Left lung (tissue), 4 donors: ENCODE measurements at regions not wholly inside any gene's neighbourhood (a gene's known extent, or its start where the extent isn't known, plus 50 kb on each side); places are given as distances from the start of the nearest gene placed in this dataset.

Experiments
- ATAC-seq: fragments of 200-7000 bp; cut with Tn5 transposase; one replicate; pipeline ENCODE4 v1.9.1; 2020; ENCODE audit warnings: moderate library complexity
- DNase-seq, 4 donors: peaks; one replicate each; pipeline ENCODE4 v3.0.0-alpha.2; 2013 to 2020
- H3K27ac ChIP-seq, 2 donors: fragments of 200-600 bp; sonication (generic) in 1 of 2; one replicate each; pipeline versions ENCODE4 v1.5.0 to v1.8.0; 2020 to 2021
- H3K27me3 ChIP-seq, 2 donors: fragments of 200-600 bp; sonication (generic) in 1 of 2; one replicate each; pipeline versions ENCODE4 v1.5.0 to v1.8.0; 2020 to 2021
- H3K36me3 ChIP-seq, 2 donors: fragments of 200-600 bp; sonication (generic) in 1 of 2; one replicate each; pipeline versions ENCODE4 v1.5.0 to v1.8.0; 2020 to 2021
- H3K4me1 ChIP-seq, 2 donors: fragments of 200-600 bp; one replicate each; pipeline ENCODE4 v1.8.0; 2021
- H3K4me3 ChIP-seq, 2 donors: fragments of 200-600 bp; sonication (generic) in 1 of 2; one replicate each; pipeline versions ENCODE4 v1.5.0 to v1.8.0; 2020 to 2021; ENCODE audit warnings: mild to moderate bottlenecking in 1 of 2
- H3K9me3 ChIP-seq, 2 donors: fragments of 200-600 bp; sonication (generic) in 1 of 2; one replicate each; pipeline versions ENCODE4 v1.5.0 to v1.8.0; 2020 to 2021
- CTCF ChIP-seq, 2 donors: fragments of 200-600 bp; sonication (generic) in 1 of 2; IDR thresholded peaks; one replicate each; pipeline versions ENCODE4 v1.5.0 to v1.8.0; 2021; ENCODE audit warnings: antibody characterized with exemption in 2 of 2
- intact Hi-C, 2 donors: fragments of 100-400 bp; cut with DNase I; formaldehyde crosslinking; loops; one replicate each; pipeline versions ENCODE4 v1.11.2 to v1.14.2; 2022
- donor health status: DM: no; HTN: yes; CAD: no.
- donor health status: DM: no; HTN: no; CAD: no.

DNA sequence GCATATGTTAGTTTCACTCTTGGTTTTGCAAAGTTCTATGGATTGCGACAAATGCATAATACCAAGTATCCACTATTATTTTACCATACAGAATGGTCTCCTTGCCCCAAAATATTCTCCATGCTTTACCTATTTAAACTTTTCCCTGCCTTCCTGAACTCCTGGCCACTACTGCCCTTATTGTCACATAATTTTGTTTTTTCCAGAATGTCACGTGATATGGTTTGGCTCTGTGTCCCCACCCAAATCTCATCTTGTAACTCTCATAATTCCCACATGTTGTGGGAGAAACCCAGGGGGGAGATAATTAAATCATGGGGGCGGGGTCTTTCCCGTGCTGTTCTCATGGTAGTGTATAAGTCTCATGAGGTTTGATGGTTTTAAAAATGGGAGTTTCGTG is 760.0 kb downstream of the METTL4 start:
- Histone ChIP-seq H3K27ac (no peak overlapping the region), H3K9me3 (peaks cover 0 to 1% of the 10 kb centered on the region in 2 donors), H3K4me3 (no peak overlapping the region), H3K36me3 (no peaks in the 10 kb centered on the region), H3K27me3 (no peaks in the 10 kb centered on the region), H3K4me1 (no peaks in the 10 kb centered on the region)
- ATAC-seq (no peak), DNase-seq (no peak)
- TF ChIP-seq CTCF (IDR thresholded peaks at IDR 0.05): no peak
- intact Hi-C loops: no loop called here

GRCh38 chr18:1825296-1825695 is 746.0 kb downstream of the METTL4 start:
- H3K4me1 ChIP-seq: no peaks in the 10 kb centered on the region
- peaks cover 0 to 3% of the 10 kb centered on the region in 2 donors for H3K9me3 ChIP-seq
- no peaks in the 10 kb centered on the region for H3K27me3 ChIP-seq
- H3K4me3 ChIP-seq: no peak overlapping the region
- intact Hi-C loops: no loop called here
- TF ChIP-seq CTCF (IDR thresholded peaks at IDR 0.05): no peak
- no peak overlapping the region for H3K27ac ChIP-seq
- H3K36me3 ChIP-seq: no peaks in the 10 kb centered on the region
- DNase-seq (no peak), ATAC-seq (no peak)

GRCh38 chr18:1840878-1841277 is 730.4 kb downstream of the METTL4 start:
- intact Hi-C loops: no loop called here
- H3K9me3 ChIP-seq: no peaks in the 10 kb centered on the region
- no peaks in the 10 kb centered on the region for H3K4me1 ChIP-seq
- ATAC-seq (no peak), DNase-seq (no peak)
- no peak overlapping the region for H3K27ac ChIP-seq
- TF ChIP-seq CTCF (IDR thresholded peaks at IDR 0.05): no peak
- H3K36me3 ChIP-seq: no peaks in the 10 kb centered on the region
- H3K4me3 ChIP-seq: no peak overlapping the region
- H3K27me3 ChIP-seq: no peaks in the 10 kb centered on the region

DNA sequence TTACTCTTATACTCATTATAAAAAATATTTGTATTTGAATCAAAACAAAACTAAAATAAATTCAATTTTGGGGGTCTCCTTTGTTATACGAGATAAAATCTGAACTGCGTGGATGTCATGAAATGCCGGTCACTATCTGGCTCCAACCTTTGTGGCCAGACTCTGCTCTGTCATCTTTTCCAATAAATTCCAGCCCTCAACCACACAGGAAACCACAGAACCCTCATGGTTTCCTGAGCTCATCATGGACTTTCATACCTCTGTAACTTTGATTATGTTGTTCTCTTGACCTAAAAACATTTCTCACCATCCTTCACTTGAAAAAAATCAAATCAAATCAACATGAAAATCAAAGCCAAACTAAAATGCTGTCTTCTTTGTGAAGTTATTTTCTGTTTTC is 724.7 kb downstream of the METTL4 start:
- intact Hi-C loops: no loop called here
- no peak for ATAC-seq
- TF ChIP-seq CTCF (IDR thresholded peaks at IDR 0.05): no peak

GRCh38 chr18:1848716-1849115 is 722.6 kb downstream of the METTL4 start:
- DNase-seq: no peak
- no peaks in the 10 kb centered on the region for H3K36me3 ChIP-seq
- intact Hi-C loops: no loop called here
- no peaks in the 10 kb centered on the region for H3K4me1 ChIP-seq
- TF ChIP-seq CTCF (IDR thresholded peaks at IDR 0.05): no peak
- H3K4me3 ChIP-seq: no peak overlapping the region
- no peak overlapping the region for H3K27ac ChIP-seq
- ATAC-seq: no peak
- no peaks in the 10 kb centered on the region for H3K27me3 ChIP-seq
- no peaks in the 10 kb centered on the region for H3K9me3 ChIP-seq

More for the DNA sequence above, 724.7 kb downstream of the METTL4 start:
- Histone ChIP-seq H3K27me3 (no peaks in the 10 kb centered on the region), H3K27ac (no peak overlapping the region), H3K36me3 (no peaks in the 10 kb centered on the region), H3K4me3 (no peak overlapping the region), H3K9me3 (no peaks in the 10 kb centered on the region), H3K4me1 (no peaks in the 10 kb centered on the region)
- no peak for DNase-seq
